ENCODE measurements at regions not wholly inside any gene's neighbourhood (a gene's known extent, or its start where the extent isn't known, plus 50 kb on each side); places are given as distances from the start of the nearest gene placed in this dataset.

DNA sequence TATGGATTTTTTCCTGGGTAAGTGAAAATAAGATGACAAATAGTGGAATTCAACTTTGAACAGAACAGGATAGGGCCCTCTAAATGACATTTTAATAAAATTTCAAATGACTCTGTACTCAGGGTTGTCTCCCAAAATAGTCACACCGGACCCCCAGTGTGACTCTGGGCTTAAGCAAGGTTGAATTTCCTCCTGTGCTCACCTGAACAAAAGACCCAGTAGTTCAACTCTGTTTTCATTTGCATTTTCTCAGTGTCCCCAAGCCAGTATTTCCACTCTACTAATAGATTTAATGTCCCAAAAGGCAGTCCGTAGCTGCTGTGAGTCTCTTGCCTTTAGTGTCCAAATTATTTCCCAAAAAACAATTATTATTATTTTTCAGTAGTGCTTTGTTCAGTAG lies 296.6 kb downstream of the PLOD2 start:
- H3K27me3 ChIP-seq: no peaks in the 10 kb centered on the region
- intact Hi-C loops (cut with DNase I; ENCODE audit: low total_unique reads): no loop called here
- TF ChIP-seq POLR2A (IDR thresholded peaks at IDR 0.05) (no peak), CTCF (IDR thresholded peaks at IDR 0.05) (no peak)
- no peaks in the 10 kb centered on the region for H3K36me3 ChIP-seq (ENCODE audit: low read depth, missing control alignments)
- no peaks in the 10 kb centered on the region for H3K4me1 ChIP-seq
- no peak overlapping the region for H3K4me3 ChIP-seq
- DNase-seq: no peak
- no peak overlapping the region for H3K27ac ChIP-seq
- no peaks in the 10 kb centered on the region for H3K9me3 ChIP-seq
- WGBS, 2 donors: 88 to 90% methylated on average over 2 of the region's 2 CpGs

DNA sequence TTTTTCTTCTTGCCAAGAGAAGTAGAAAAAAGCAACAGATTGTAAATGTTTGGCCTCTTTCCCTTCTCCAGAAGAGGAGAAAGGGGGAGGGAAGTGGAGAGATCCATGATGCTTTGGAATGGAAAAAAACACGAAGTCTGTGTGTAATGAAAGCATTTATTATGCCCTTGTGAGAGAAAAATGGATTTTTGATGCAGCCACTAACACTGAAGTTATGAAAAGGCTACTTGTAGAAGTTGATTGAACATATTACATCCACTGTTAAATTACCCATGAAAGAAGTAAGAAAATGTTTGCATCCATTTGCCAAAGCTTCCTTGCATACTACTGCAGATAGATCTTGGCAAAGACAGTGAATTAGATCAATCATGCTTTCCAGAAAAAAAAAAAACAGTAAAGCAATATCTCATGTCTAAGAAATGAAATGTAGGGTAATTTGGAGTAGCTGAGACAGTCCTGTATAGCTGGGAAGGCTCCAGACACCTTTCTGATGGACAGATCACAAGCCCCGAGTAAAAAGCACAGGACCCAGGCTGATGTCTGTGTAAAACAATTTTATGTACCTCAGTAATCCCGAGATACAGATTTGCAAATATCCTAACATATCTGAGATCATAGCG lies 295.5 kb downstream of the PLOD2 start:
- DNase-seq: no peak
- 32 to 37% methylated on average over 4 of the region's 4 CpGs for WGBS, 2 donors
- Histone ChIP-seq H3K27ac (no peak overlapping the region), H3K4me3 (no peak overlapping the region), H3K36me3 (ENCODE audit: low read depth, missing control alignments) (no peaks in the 10 kb centered on the region), H3K4me1 (no peaks in the 10 kb centered on the region), H3K27me3 (no peaks in the 10 kb centered on the region), H3K9me3 (no peaks in the 10 kb centered on the region)
- intact Hi-C loops (cut with DNase I; ENCODE audit: low total_unique reads): no loop called here
- TF ChIP-seq CTCF (IDR thresholded peaks at IDR 0.05) (no peak), POLR2A (IDR thresholded peaks at IDR 0.05) (no peak)

DNA sequence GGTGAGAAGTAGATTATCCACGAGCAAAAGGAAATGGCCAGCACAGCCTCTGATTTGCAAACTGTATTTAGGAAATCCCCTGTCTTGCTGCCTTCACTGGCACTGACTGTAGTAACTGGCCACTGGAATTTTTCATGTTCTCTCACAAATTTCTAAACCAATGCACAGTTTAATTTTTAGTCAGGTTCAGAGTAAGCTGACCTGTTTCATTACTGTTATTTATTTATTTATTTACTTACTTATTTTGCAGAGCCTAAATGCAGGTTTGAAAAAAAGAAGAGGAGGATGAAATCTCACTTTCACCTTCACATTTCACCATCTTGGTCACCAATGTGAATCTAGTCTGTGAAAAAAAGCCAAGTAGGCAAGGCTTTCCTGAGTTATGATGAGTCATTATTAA lies 291.0 kb downstream of the PLOD2 start:
- Histone ChIP-seq H3K27me3 (no peaks in the 10 kb centered on the region), H3K4me1 (no peaks in the 10 kb centered on the region), H3K9me3 (no peaks in the 10 kb centered on the region), H3K4me3 (no peak overlapping the region), H3K27ac (no peak overlapping the region), H3K36me3 (ENCODE audit: low read depth, missing control alignments) (no peaks in the 10 kb centered on the region)
- 27 to 40% methylated on average over 1 of the region's 1 CpG for WGBS, 2 donors
- TF ChIP-seq POLR2A (IDR thresholded peaks at IDR 0.05) (no peak), CTCF (IDR thresholded peaks at IDR 0.05) (no peak)
- intact Hi-C loops (cut with DNase I; ENCODE audit: low total_unique reads): no loop called here
- DNase-seq: no peak

DNA sequence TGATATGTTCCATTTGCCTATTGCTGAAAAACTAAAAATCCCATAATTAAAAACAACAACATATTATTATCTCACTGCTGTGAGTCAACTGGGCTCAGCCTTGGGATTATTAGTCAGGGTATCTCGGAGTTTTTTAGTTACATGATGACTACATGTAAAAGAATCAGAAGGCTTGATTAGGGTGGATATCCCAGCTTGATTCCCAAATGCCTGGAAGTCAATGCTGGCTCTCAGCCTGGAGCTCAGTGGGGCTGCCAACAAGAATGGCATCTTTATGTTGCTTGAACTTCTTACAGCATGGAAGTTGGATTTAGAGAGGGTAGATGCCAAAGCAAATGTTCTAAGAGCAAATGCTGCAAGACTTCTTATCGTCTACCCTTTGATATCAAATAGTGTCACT lies 278.5 kb downstream of the PLOD2 start:
- intact Hi-C loops (cut with DNase I; ENCODE audit: low total_unique reads): no loop called here
- DNase-seq: no peak
- WGBS, 2 donors: 82 to 83% methylated on average over 2 of the region's 2 CpGs
- Histone ChIP-seq H3K27ac (no peak overlapping the region), H3K27me3 (no peaks in the 10 kb centered on the region), H3K9me3 (no peaks in the 10 kb centered on the region), H3K4me1 (no peaks in the 10 kb centered on the region), H3K36me3 (ENCODE audit: low read depth, missing control alignments) (no peaks in the 10 kb centered on the region), H3K4me3 (no peak overlapping the region)
- no peak for TF ChIP-seq CTCF (IDR thresholded peaks at IDR 0.05)
- TF ChIP-seq POLR2A (IDR thresholded peaks at IDR 0.05): no peak

- intact Hi-C loops (cut with DNase I; ENCODE audit: low total_unique reads): no loop called here
- no peaks in the 10 kb centered on the region for H3K4me1 ChIP-seq
- H3K9me3 ChIP-seq: no peaks in the 10 kb centered on the region
- no peaks in the 10 kb centered on the region for H3K36me3 ChIP-seq (ENCODE audit: low read depth, missing control alignments)
- no peaks in the 10 kb centered on the region for H3K27me3 ChIP-seq
- H3K27ac ChIP-seq: no peak overlapping the region
- WGBS, 2 donors: 91 to 95% methylated on average over 2 of the region's 2 CpGs
- H3K4me3 ChIP-seq: no peak overlapping the region
- DNase-seq: no peak
- TF ChIP-seq CTCF (IDR thresholded peaks at IDR 0.05): no peak
- TF ChIP-seq POLR2A (IDR thresholded peaks at IDR 0.05): no peak
These were observed 271.3 kb downstream of the PLOD2 start for GRCh38 chr3:145889730-145890129.
